T-helper 1 cell treated with Interleukin-12 subunit alpha and Interleukin-12 subunit beta and Interleukin-4 antibody, amounts not matched to agents 30 ng/mL and 1 ng/mL, for 36 hours (primary cell): ENCODE measurements at regions not wholly inside any gene's neighbourhood (a gene's known extent, or its start where the extent isn't known, plus 50 kb on each side); places are given as distances from the start of the nearest gene placed in this dataset.
"Not testable (repeated sequence)": the region's sequence is repeated elsewhere in the genome, so short reads cannot be mapped to it uniquely, and the experiment has no call there.

Experiments used
- intact Hi-C: fragments of 100-400 bp; cut with micrococcal nuclease; formaldehyde crosslinking; loops from one replicate; pipeline ENCODE4 v1.15.1; 2024

- intact Hi-C loops = no loop called here
Observed at GRCh38 chr2:121818546-121818945, 63.1 kb downstream of the TSN start.

GRCh38 chr2:121819846-121820245 lies 64.4 kb downstream of the TSN start:
- intact Hi-C loops = no loop called here

GRCh38 chr2:121821476-121822158 lies 66.2 kb downstream of the TSN start:
- intact Hi-C loops = no loop called here

GRCh38 chr2:121824264-121824663 lies 68.8 kb downstream of the TSN start:
- intact Hi-C loops = no loop called here

- intact Hi-C loops = no loop called here
Observed at GRCh38 chr2:121825003-121825950, 69.8 kb downstream of the TSN start.

GRCh38 chr2:121826036-121826435 lies 70.6 kb downstream of the TSN start:
- intact Hi-C loops = no loop called here

- intact Hi-C loops = no loop called here
Observed at GRCh38 chr2:121828281-121828731, 72.9 kb downstream of the TSN start.

GRCh38 chr2:121830809-121831208 lies 75.4 kb downstream of the TSN start:
- intact Hi-C loops = no loop called here

- intact Hi-C loops = no loop called here
Observed at GRCh38 chr2:121831841-121832240, 76.4 kb downstream of the TSN start.

- intact Hi-C loops = no loop called here
Observed at GRCh38 chr2:121832412-121833357, 77.2 kb downstream of the TSN start.

- intact Hi-C loops = no loop called here
Observed at GRCh38 chr2:121833358-121833723, 77.9 kb downstream of the TSN start.

- intact Hi-C loops = no loop called here
Observed at GRCh38 chr2:121836611-121837010, 81.2 kb downstream of the TSN start.

- intact Hi-C loops = no loop called here
Observed at GRCh38 chr2:121837591-121837990, 82.1 kb downstream of the TSN start.

GRCh38 chr2:121838551-121838950 lies 83.1 kb downstream of the TSN start:
- intact Hi-C loops = no loop called here

GRCh38 chr2:121839584-121839983 lies 84.1 kb downstream of the TSN start:
- intact Hi-C loops = no loop called here

GRCh38 chr2:121849236-121849635 lies 93.8 kb downstream of the TSN start:
- intact Hi-C loops = no loop called here

GRCh38 chr2:121853149-121853548 lies 97.7 kb downstream of the TSN start:
- intact Hi-C loops = not testable (repeated sequence)

GRCh38 chr2:121855510-121855909 lies 100.1 kb downstream of the TSN start:
- intact Hi-C loops = no loop called here

- intact Hi-C loops = no loop called here
Observed at GRCh38 chr2:121856360-121856759, 100.9 kb downstream of the TSN start.

GRCh38 chr2:121858369-121858768 lies 102.9 kb downstream of the TSN start:
- intact Hi-C loops = no loop called here

- intact Hi-C loops = no loop called here
Observed at GRCh38 chr2:121858847-121859246, 103.4 kb downstream of the TSN start.
